ENCODE measurements at regions not wholly inside any gene's neighbourhood (a gene's known extent, or its start where the extent isn't known, plus 50 kb on each side); places are given as distances from the start of the nearest gene placed in this dataset.

GRCh38 chr5:172556971-172557461 is 84.0 kb upstream of the NEURL1B start:
- intact Hi-C loops (cut with micrococcal nuclease), result no loop called here
- in situ Hi-C loops (cut with MboI), result no loop called here
- no peaks in the 10 kb centered on the region for H3K36me3 ChIP-seq (ENCODE audit: control insufficient read depth, insufficient read depth, low read length)
- POLR2A ChIA-PET, result no interaction called here
- H2AFZ ChIP-seq (ENCODE audit: low read depth, low read length), result no peak overlapping the region
- DNase-seq (ENCODE audit: extremely low read depth in 1 of 4, low spot score in 3 of 4) (peak in 1 of 4 experiments; percentile 27), ATAC-seq (peak; percentile 52; the same call in 2 of the 3 replicates), FAIRE-seq (no peak)
- no peaks in the 10 kb centered on the region for H3K9me3 ChIP-seq (replicated peaks; ENCODE audit: control insufficient read depth, insufficient read depth, low read depth, low read length)
- H3K9me1 ChIP-seq (ENCODE audit: control insufficient read depth, insufficient read depth, low read length), result no peaks in the 10 kb centered on the region
- no peak for TF ChIP-seq NBN (IDR thresholded peaks at IDR 0.05; ENCODE audit: low read depth)
- no peak for TF ChIP-seq MCM5 (IDR thresholded peaks at IDR 0.05; ENCODE audit: low read depth)
- TF ChIP-seq KDM1A (IDR thresholded peaks at IDR 0.05), result no peak
- no peak for TF ChIP-seq ELK3 (CRISPR knock-in tag; IDR thresholded peaks at IDR 0.05)
- no peak overlapping the region for H3K9ac ChIP-seq (ENCODE audit: insufficient read depth in 1 of 2, low read depth in 2 of 2, low read length in 2 of 2)
- no peaks in the 10 kb centered on the region; a peak in 1 of 5 replicates for H3K4me1 ChIP-seq (replicated peaks in 1 of 2; ENCODE audit: control insufficient read depth in 2 of 2, insufficient read depth in 2 of 2, low read length in 2 of 2)
- no peaks in the 10 kb centered on the region for H3K79me2 ChIP-seq (ENCODE audit: control insufficient read depth, insufficient read depth, low read length)
- H3K4me3 ChIP-seq, result no peak overlapping the region
- CTCF ChIA-PET (ENCODE audit: low intra/inter-chr PET ratio), result no interaction called here
- no peaks in the 10 kb centered on the region for H4K20me1 ChIP-seq (replicated peaks; ENCODE audit: control insufficient read depth, insufficient read depth, low read length)
- whole genome bisulfite sequencing (ENCODE audit: insufficient coverage, low coverage, missing lambda C conversion rate), result 0% methylated on average over 12 of the region's 12 CpGs
- peaks cover 50 to 80% of the 10 kb centered on the region in 2 experiments for H3K27me3 ChIP-seq (ENCODE audit: control insufficient read depth in 2 of 2, insufficient read depth in 2 of 2, low read length in 2 of 2)
- no TSS peak for BruUV-seq (replicated peaks)
- no peak overlapping the region for H3K27ac ChIP-seq (ENCODE audit: extremely low read depth, low read depth, low read length)
- no peak overlapping the region for H3K4me2 ChIP-seq (ENCODE audit: insufficient read depth, low read length)

- no peak overlapping the region for H3K4me2 ChIP-seq (ENCODE audit: insufficient read depth, low read length)
- H3K27ac ChIP-seq (ENCODE audit: extremely low read depth, low read depth, low read length), result no peak overlapping the region
- ChIA-PET CTCF (ENCODE audit: low intra/inter-chr PET ratio) (no interaction called here), POLR2A (no interaction called here)
- H2AFZ ChIP-seq (ENCODE audit: low read depth, low read length), result no peak overlapping the region
- H3K27me3 ChIP-seq (ENCODE audit: control insufficient read depth in 2 of 2, insufficient read depth in 2 of 2, low read length in 2 of 2), result peaks cover 48 to 79% of the 10 kb centered on the region in 2 experiments
- no peaks in the 10 kb centered on the region for H4K20me1 ChIP-seq (replicated peaks; ENCODE audit: control insufficient read depth, insufficient read depth, low read length)
- H3K36me3 ChIP-seq (ENCODE audit: control insufficient read depth, insufficient read depth, low read length), result no peaks in the 10 kb centered on the region
- DNase-seq (ENCODE audit: extremely low read depth in 1 of 4, low spot score in 3 of 4), result no peak
- no peaks in the 10 kb centered on the region for H3K9me3 ChIP-seq (replicated peaks; ENCODE audit: control insufficient read depth, insufficient read depth, low read depth, low read length)
- H3K79me2 ChIP-seq (ENCODE audit: control insufficient read depth, insufficient read depth, low read length), result no peaks in the 10 kb centered on the region
- no peak overlapping the region for H3K9ac ChIP-seq (ENCODE audit: insufficient read depth in 1 of 2, low read depth in 2 of 2, low read length in 2 of 2)
- ATAC-seq, result no peak
- in situ Hi-C loops (cut with MboI) (no loop called here), intact Hi-C loops (cut with micrococcal nuclease) (no loop called here)
- H3K4me1 ChIP-seq (replicated peaks in 1 of 2; ENCODE audit: control insufficient read depth in 2 of 2, insufficient read depth in 2 of 2, low read length in 2 of 2), result no peaks in the 10 kb centered on the region; a peak in 1 of 5 replicates
- no TSS peak for BruUV-seq (replicated peaks)
- no peak overlapping the region for H3K4me3 ChIP-seq
- no peak for FAIRE-seq
- TF ChIP-seq NELFE (IDR thresholded peaks at IDR 0.05; ENCODE audit: insufficient read depth, insufficient read length) (no peak), SP1 (CRISPR knock-in tag; IDR thresholded peaks at IDR 0.05) (no peak), TSHZ1 (CRISPR knock-in tag; IDR thresholded peaks at IDR 0.05) (no peak)
- no peaks in the 10 kb centered on the region for H3K9me1 ChIP-seq (ENCODE audit: control insufficient read depth, insufficient read depth, low read length)
- 0% methylated on average over 3 of the region's 3 CpGs for WGBS (ENCODE audit: insufficient coverage, low coverage, missing lambda C conversion rate)
Measured at GRCh38 chr5:172556262-172556661, 84.8 kb upstream of the NEURL1B start.
